Suprapubic skin (tissue), 3 donors: ENCODE measurements at regions not wholly inside any gene's neighbourhood (a gene's known extent, or its start where the extent isn't known, plus 50 kb on each side); places are given as distances from the start of the nearest gene placed in this dataset.

ENCODE experiments used
- POLR2AphosphoS5 ChIP-seq, 3 donors: sonication (generic); formaldehyde crosslinking; IDR thresholded peaks; one replicate each; pipeline ENCODE4 v1.6.1; 2017; ENCODE audit warnings: antibody characterized with exemption in 3 of 3
- TF ChIP-seq, protein P1 (sequence below), 2 donors: fragments of 200-600 bp in 1 of 2; fragments of 450-650 bp in 1 of 2; sonication (generic) in 1 of 2; IDR thresholded peaks; one replicate each; pipeline ENCODE4 v1.5.1; 2016 to 2019; ENCODE audit warnings: antibody characterized with exemption in 2 of 2, mild to moderate bottlenecking in 1 of 2, moderate library complexity in 1 of 2

DNA sequence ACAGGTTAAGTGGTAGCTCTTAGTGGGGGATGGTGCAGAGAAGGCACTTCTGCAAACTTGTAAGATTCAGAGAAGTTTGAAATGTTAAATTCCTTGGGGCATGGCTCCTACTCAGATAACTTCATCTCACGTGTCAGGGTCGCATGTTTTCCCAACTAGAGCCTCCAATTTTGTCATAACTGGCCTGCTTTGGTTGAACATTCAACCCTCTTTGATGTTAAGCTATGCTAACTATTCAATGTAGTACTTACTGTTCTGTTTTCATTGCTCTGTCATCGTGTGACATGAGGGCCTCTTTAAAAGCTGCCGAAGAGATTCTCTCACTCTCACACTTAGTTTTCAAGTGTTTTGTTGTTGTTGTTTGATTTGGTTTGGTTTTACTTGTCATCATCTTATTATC lies 280.8 kb downstream of the CDH11 start:
- TF ChIP-seq, protein P1, sequence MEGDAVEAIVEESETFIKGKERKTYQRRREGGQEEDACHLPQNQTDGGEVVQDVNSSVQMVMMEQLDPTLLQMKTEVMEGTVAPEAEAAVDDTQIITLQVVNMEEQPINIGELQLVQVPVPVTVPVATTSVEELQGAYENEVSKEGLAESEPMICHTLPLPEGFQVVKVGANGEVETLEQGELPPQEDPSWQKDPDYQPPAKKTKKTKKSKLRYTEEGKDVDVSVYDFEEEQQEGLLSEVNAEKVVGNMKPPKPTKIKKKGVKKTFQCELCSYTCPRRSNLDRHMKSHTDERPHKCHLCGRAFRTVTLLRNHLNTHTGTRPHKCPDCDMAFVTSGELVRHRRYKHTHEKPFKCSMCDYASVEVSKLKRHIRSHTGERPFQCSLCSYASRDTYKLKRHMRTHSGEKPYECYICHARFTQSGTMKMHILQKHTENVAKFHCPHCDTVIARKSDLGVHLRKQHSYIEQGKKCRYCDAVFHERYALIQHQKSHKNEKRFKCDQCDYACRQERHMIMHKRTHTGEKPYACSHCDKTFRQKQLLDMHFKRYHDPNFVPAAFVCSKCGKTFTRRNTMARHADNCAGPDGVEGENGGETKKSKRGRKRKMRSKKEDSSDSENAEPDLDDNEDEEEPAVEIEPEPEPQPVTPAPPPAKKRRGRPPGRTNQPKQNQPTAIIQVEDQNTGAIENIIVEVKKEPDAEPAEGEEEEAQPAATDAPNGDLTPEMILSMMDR (IDR thresholded peaks at IDR 0.05), result no peak
- no peak for TF ChIP-seq POLR2AphosphoS5 (IDR thresholded peaks at IDR 0.05)
